ENCODE measurements at regions not wholly inside any gene's neighbourhood (a gene's known extent, or its start where the extent isn't known, plus 50 kb on each side); places are given as distances from the start of the nearest gene placed in this dataset.

GRCh38 chr21:27291006-27291405 lies 324.1 kb upstream of the ADAMTS5 start:
- TF ChIP-seq POLR2AphosphoS5 (IDR thresholded peaks at IDR 0.05) (no peak), CTCF (IDR thresholded peaks at IDR 0.05) (no peak), EP300 (IDR thresholded peaks at IDR 0.05) (no peak), POLR2A (IDR thresholded peaks at IDR 0.05) (no peak)
- Histone ChIP-seq H3K4me1 (peaks cover 0 to 11% (median 3%) of the 10 kb centered on the region in 4 donors), H3K9me3 (peaks cover 0 to 2% (median 0%) of the 10 kb centered on the region in 4 donors), H3K27me3 (no peaks in the 10 kb centered on the region), H3K4me3 (no peak overlapping the region), H3K27ac (no peak overlapping the region), H3K36me3 (no peaks in the 10 kb centered on the region)
- no peak for DNase-seq
- intact Hi-C loops (cut with DNase I; ENCODE audit: low total_unique reads), result no loop called here
- 82 to 100% (median 91%) methylated on average over 1 of the region's 1 CpG for WGBS, 5 donors

- WGBS, 5 donors, result 16 to 28% (median 24%) methylated on average over 3 of the region's 3 CpGs
- H3K9me3 ChIP-seq, result no peaks in the 10 kb centered on the region
- intact Hi-C loops (cut with DNase I; ENCODE audit: low total_unique reads), result no loop called here
- H3K27ac ChIP-seq, result no peak overlapping the region
- no peaks in the 10 kb centered on the region for H3K36me3 ChIP-seq
- peaks cover 0 to 11% (median 3%) of the 10 kb centered on the region in 4 donors for H3K4me1 ChIP-seq
- no peaks in the 10 kb centered on the region for H3K27me3 ChIP-seq
- TF ChIP-seq EP300 (IDR thresholded peaks at IDR 0.05) (no peak), CTCF (IDR thresholded peaks at IDR 0.05) (no peak), POLR2A (IDR thresholded peaks at IDR 0.05) (no peak), POLR2AphosphoS5 (IDR thresholded peaks at IDR 0.05) (no peak)
- DNase-seq, result no peak
- no peak overlapping the region for H3K4me3 ChIP-seq
Observed at GRCh38 chr21:27290028-27290427, 323.1 kb upstream of the ADAMTS5 start.

GRCh38 chr21:27286760-27287159 lies 319.9 kb upstream of the ADAMTS5 start:
- no peak for DNase-seq
- Histone ChIP-seq H3K36me3 (no peaks in the 10 kb centered on the region), H3K9me3 (no peaks in the 10 kb centered on the region), H3K27me3 (no peaks in the 10 kb centered on the region), H3K27ac (peak overlapping the region in 1 of 5 donors; percentile 22), H3K4me3 (no peak overlapping the region), H3K4me1 (peaks cover 0 to 11% (median 3%) of the 10 kb centered on the region in 4 donors)
- intact Hi-C loops (cut with DNase I; ENCODE audit: low total_unique reads), result no loop called here
- TF ChIP-seq POLR2A (IDR thresholded peaks at IDR 0.05), result no peak
- no peak for TF ChIP-seq CTCF (IDR thresholded peaks at IDR 0.05)
- no peak for TF ChIP-seq EP300 (IDR thresholded peaks at IDR 0.05)
- no peak for TF ChIP-seq POLR2AphosphoS5 (IDR thresholded peaks at IDR 0.05)

GRCh38 chr21:27277110-27277509 lies 310.2 kb upstream of the ADAMTS5 start:
- no peak overlapping the region for H3K4me3 ChIP-seq
- H3K27me3 ChIP-seq, result no peaks in the 10 kb centered on the region
- TF ChIP-seq EP300 (IDR thresholded peaks at IDR 0.05) (no peak), POLR2AphosphoS5 (IDR thresholded peaks at IDR 0.05) (no peak), CTCF (IDR thresholded peaks at IDR 0.05) (no peak), POLR2A (IDR thresholded peaks at IDR 0.05) (no peak)
- DNase-seq, result peak in 1 of 2 donors; percentile 33
- H3K27ac ChIP-seq, result no peak overlapping the region
- no peaks in the 10 kb centered on the region for H3K36me3 ChIP-seq
- intact Hi-C loops (cut with DNase I; ENCODE audit: low total_unique reads), result no loop called here
- H3K9me3 ChIP-seq, result no peaks in the 10 kb centered on the region
- peaks cover 3 to 14% (median 8%) of the 10 kb centered on the region in 4 donors for H3K4me1 ChIP-seq
